Left ventricle myocardium inferior (tissue), 1 donor: ENCODE measurements at regions not wholly inside any gene's neighbourhood (a gene's known extent, or its start where the extent isn't known, plus 50 kb on each side); places are given as distances from the start of the nearest gene placed in this dataset.

Source experiments
- DNase-seq: peaks from one replicate; pipeline ENCODE4 v3.0.0-alpha.2; 2020
- H3K27ac ChIP-seq: fragments of 200-600 bp; replicated peaks from 2 replicates; pipeline ENCODE4 v1.8.0; 2021
- H3K27me3 ChIP-seq: fragments of 200-600 bp; 2 replicates; pipeline ENCODE4 v1.8.0; 2021; ENCODE audit warnings: low read depth
- H3K36me3 ChIP-seq: fragments of 200-600 bp; 2 replicates; pipeline ENCODE4 v1.8.0; 2021
- H3K4me1 ChIP-seq: fragments of 200-600 bp; 2 replicates; pipeline ENCODE4 v1.8.0; 2021
- H3K4me3 ChIP-seq: fragments of 200-600 bp; 2 replicates; pipeline ENCODE4 v1.8.0; 2021; ENCODE audit warnings: mild to moderate bottlenecking, moderate library complexity
- H3K9me3 ChIP-seq: fragments of 200-600 bp; replicated peaks from 2 replicates; pipeline ENCODE4 v1.8.0; 2021
- CTCF ChIP-seq: fragments of 200-600 bp; IDR thresholded peaks from 2 replicates; pipeline ENCODE4 v1.8.0; 2021; ENCODE audit warnings: antibody characterized with exemption, mild to moderate bottlenecking, borderline replicate concordance
- intact Hi-C: fragments of 100-400 bp; cut with micrococcal nuclease; formaldehyde crosslinking; loops from one replicate; pipeline ENCODE4 v1.11.0; 2022
- donor health status: DM: no; HTN: yes; CAD: no; lungs with severe emphysema.

- Histone ChIP-seq H3K27me3 (no peaks in the 10 kb centered on the region), H3K36me3 (no peaks in the 10 kb centered on the region), H3K27ac (no peak overlapping the region), H3K4me3 (no peak overlapping the region), H3K9me3 (peaks cover 4% of the 10 kb centered on the region), H3K4me1 (no peaks in the 10 kb centered on the region)
- TF ChIP-seq CTCF = no peak
- DNase-seq = no peak
- intact Hi-C loops = no loop called here
These were observed 71.0 kb downstream of the AQP4 start for GRCh38 chr18:26794230-26795101.

- H3K4me3 ChIP-seq = no peak overlapping the region
- TF ChIP-seq CTCF = no peak
- no peaks in the 10 kb centered on the region for H3K36me3 ChIP-seq
- H3K4me1 ChIP-seq = no peaks in the 10 kb centered on the region
- no peaks in the 10 kb centered on the region for H3K27me3 ChIP-seq
- DNase-seq = no peak
- H3K9me3 ChIP-seq = no peaks in the 10 kb centered on the region
- no peak overlapping the region for H3K27ac ChIP-seq
- intact Hi-C loops = no loop called here
These were observed 72.8 kb downstream of the AQP4 start for GRCh38 chr18:26792661-26793060.

- H3K36me3 ChIP-seq = no peaks in the 10 kb centered on the region
- H3K9me3 ChIP-seq = no peaks in the 10 kb centered on the region
- intact Hi-C loops = no loop called here
These were observed 73.8 kb downstream of the AQP4 start for GRCh38 chr18:26791676-26792075.

GRCh38 chr18:26784599-26784998 lies 80.9 kb downstream of the AQP4 start:
- TF ChIP-seq CTCF = no peak
- DNase-seq = no peak
- H3K4me1 ChIP-seq = no peaks in the 10 kb centered on the region

More at GRCh38 chr18:26791676-26792075, 73.8 kb downstream of the AQP4 start:
- no peak overlapping the region for H3K27ac ChIP-seq
- TF ChIP-seq CTCF = no peak
- H3K4me1 ChIP-seq = no peaks in the 10 kb centered on the region
- no peak overlapping the region for H3K4me3 ChIP-seq
- no peak for DNase-seq
- H3K27me3 ChIP-seq = no peaks in the 10 kb centered on the region

GRCh38 chr18:26783170-26783569 lies 82.3 kb downstream of the AQP4 start:
- intact Hi-C loops = no loop called here
- Histone ChIP-seq H3K27me3 (peaks cover 28% of the 10 kb centered on the region), H3K36me3 (no peaks in the 10 kb centered on the region), H3K27ac (no peak overlapping the region), H3K4me1 (no peaks in the 10 kb centered on the region), H3K4me3 (no peak overlapping the region), H3K9me3 (no peaks in the 10 kb centered on the region)
- no peak for DNase-seq
- TF ChIP-seq CTCF = no peak

More at GRCh38 chr18:26784599-26784998, 80.9 kb downstream of the AQP4 start:
- Histone ChIP-seq H3K36me3 (no peaks in the 10 kb centered on the region), H3K27me3 (peaks cover 18% of the 10 kb centered on the region), H3K27ac (no peak overlapping the region), H3K4me3 (no peak overlapping the region), H3K9me3 (no peaks in the 10 kb centered on the region)
- intact Hi-C loops = no loop called here
